GM23338 (cell line): ENCODE measurements at regions not wholly inside any gene's neighbourhood (a gene's known extent, or its start where the extent isn't known, plus 50 kb on each side); places are given as distances from the start of the nearest gene placed in this dataset.

Experiments used
- ATAC-seq: fragments of 200-7000 bp; cut with Tn5 transposase; 3 replicates; pipeline ENCODE4 v1.9.1; 2020
- DNase-seq: peaks from one replicate; pipeline ENCODE4 v3.0.0-alpha.2; 2015; ENCODE audit warnings: low spot score
- H2AFZ ChIP-seq: fragments of 200-600 bp; sonication (generic); 2 replicates; pipeline ENCODE4 v1.8.0; 2016; ENCODE audit warnings: antibody characterized with exemption, mild to moderate bottlenecking, moderate library complexity
- H3F3A ChIP-seq: fragments of 200-600 bp; sonication (generic); replicated peaks from 2 replicates; pipeline ENCODE4 v1.8.0; 2017; ENCODE audit warnings: antibody characterized with exemption, mixed run types, low read depth
- H3K27ac ChIP-seq: fragments of 200-600 bp; sonication (generic); 2 replicates; pipeline ENCODE4 v1.6.1; 2016; ENCODE audit warnings: low read depth
- H3K27me3 ChIP-seq: fragments of 200-600 bp; sonication (generic); 2 replicates; pipeline ENCODE4 v1.8.0; 2016; ENCODE audit warnings: mild to moderate bottlenecking, mixed run types, moderate library complexity; ENCODE audit not compliant: insufficient read depth
- H3K36me3 ChIP-seq: fragments of 200-600 bp; sonication (generic); 2 replicates; pipeline ENCODE4 v1.8.0; 2016; ENCODE audit warnings: mild to moderate bottlenecking; ENCODE audit not compliant: insufficient read depth
- H3K4me1 ChIP-seq: fragments of 200-600 bp; sonication (generic); 2 replicates; pipeline ENCODE4 v1.8.0; 2016; ENCODE audit warnings: mild to moderate bottlenecking, moderate library complexity; ENCODE audit not compliant: insufficient read depth
- H3K4me2 ChIP-seq: fragments of 200-600 bp; sonication (generic); 2 replicates; pipeline ENCODE4 v1.7.1; 2017; ENCODE audit warnings: mixed run types
- H3K4me3 ChIP-seq: fragments of 200-600 bp; sonication (generic); 2 replicates; pipeline ENCODE4 v1.6.1; 2016; ENCODE audit warnings: mixed run types
- H3K79me2 ChIP-seq: fragments of 200-600 bp; sonication (generic); replicated peaks from 2 replicates; pipeline ENCODE4 v1.8.0; 2017; ENCODE audit warnings: mild to moderate bottlenecking; ENCODE audit not compliant: insufficient read depth
- H3K9me2 ChIP-seq: fragments of 200-600 bp; sonication (generic); 2 replicates; pipeline ENCODE4 v1.8.0; 2017; ENCODE audit not compliant: insufficient read depth
- H4K20me1 ChIP-seq: fragments of 200-600 bp; sonication (generic); replicated peaks from 2 replicates; pipeline ENCODE4 v1.8.0; 2017; ENCODE audit warnings: mild to moderate bottlenecking; ENCODE audit not compliant: insufficient read depth
- H3K27ac Mint-ChIP-seq: 2 replicates; pipeline ENCODE4 v1.8.0; 2020; ENCODE audit warnings: inconsistent platforms, mild to moderate bottlenecking, moderate library complexity, mixed read lengths
- H3K27me3 Mint-ChIP-seq: 3 replicates; pipeline ENCODE4 v1.8.0; 2022; ENCODE audit warnings: low read depth, mild to moderate bottlenecking, moderate library complexity, mixed read lengths, inconsistent platforms; ENCODE audit not compliant: insufficient read depth, poor library complexity
- H3K36me3 Mint-ChIP-seq: 3 replicates; pipeline ENCODE4 v1.8.0; 2021; ENCODE audit warnings: low read depth, mild to moderate bottlenecking, inconsistent platforms, moderate library complexity, mixed read lengths
- H3K4me1 Mint-ChIP-seq: 3 replicates; pipeline ENCODE4 v1.8.0; 2020; ENCODE audit warnings: mild to moderate bottlenecking, inconsistent platforms, mixed read lengths
- H3K4me3 Mint-ChIP-seq: 3 replicates; pipeline ENCODE4 v1.8.0; 2021; ENCODE audit warnings: moderate library complexity, mild to moderate bottlenecking, inconsistent platforms, mixed read lengths
- H3K9me3 Mint-ChIP-seq: 3 replicates; pipeline ENCODE4 v1.8.0; 2020; ENCODE audit warnings: moderate library complexity, mild to moderate bottlenecking, inconsistent platforms, mixed read lengths
- ETS1 ChIP-seq: IDR thresholded peaks from 2 replicates; pipeline ENCODE4 v1.6.1; 2016; ENCODE audit warnings: antibody characterized with exemption
- EZH2 ChIP-seq: fragments of 200-600 bp; sonication (generic); IDR thresholded peaks from one replicate; pipeline ENCODE4 v1.8.0; 2017; ENCODE audit warnings: antibody characterized with exemption, mild to moderate bottlenecking, low read depth; ENCODE audit not compliant: unreplicated experiment
- EZH2phosphoT487 ChIP-seq: fragments of 200-600 bp; sonication (generic); IDR thresholded peaks from one replicate; pipeline ENCODE4 v1.8.1; 2018; ENCODE audit warnings: antibody characterized with exemption; ENCODE audit not compliant: unreplicated experiment
- JUNB ChIP-seq: IDR thresholded peaks from one replicate; pipeline ENCODE4 v1.6.1; 2016; ENCODE audit warnings: antibody characterized with exemption; ENCODE audit not compliant: unreplicated experiment
- NANOG ChIP-seq: IDR thresholded peaks from 2 replicates; pipeline ENCODE4 v1.6.1; 2016; ENCODE audit warnings: antibody characterized with exemption, borderline replicate concordance
- REST ChIP-seq: IDR thresholded peaks from one replicate; pipeline ENCODE4 v1.6.1; 2018; ENCODE audit warnings: antibody characterized with exemption; ENCODE audit not compliant: unreplicated experiment
- ZNF114 ChIP-seq: fragments of 250-450 bp; sonication (Bioruptor Pico); IDR thresholded peaks from 2 replicates; pipeline ENCODE4 v1.5.0; 2020; ENCODE audit warnings: mild to moderate bottlenecking, moderate library complexity
- ZNF331 ChIP-seq: fragments of 250-450 bp; sonication (Bioruptor Pico); IDR thresholded peaks from 2 replicates; pipeline ENCODE4 v1.5.0; 2020; ENCODE audit warnings: low read depth, mild to moderate bottlenecking, moderate library complexity
- ZNF462 ChIP-seq: fragments of 250-450 bp; sonication (Bioruptor Pico); IDR thresholded peaks from 2 replicates; pipeline ENCODE4 v1.5.0; 2020; ENCODE audit warnings: mild to moderate bottlenecking, moderate library complexity

- TF ChIP-seq ZNF462 (CRISPR knock-in tag), result no peak
- no peak for TF ChIP-seq EZH2phosphoT487
- TF ChIP-seq NANOG, result no peak
- no peak for TF ChIP-seq ETS1
Observed at GRCh38 chr3:153957421-153957820, 163.8 kb upstream of the ARHGEF26 start (continued).

- no peak overlapping the region for H3K4me3 ChIP-seq
- H3K4me2 ChIP-seq, result no peak overlapping the region
- Mint-ChIP-seq H3K36me3 (no peaks in the 10 kb centered on the region), H3K4me1 (peaks cover 16% of the 10 kb centered on the region; the same call in 2 of the 3 replicates), H3K27ac (no peak overlapping the region), H3K27me3 (no peaks in the 10 kb centered on the region), H3K9me3 (no peaks in the 10 kb centered on the region), H3K4me3 (no peak overlapping the region)
- H3K36me3 ChIP-seq, result no peaks in the 10 kb centered on the region
- ATAC-seq, result no peak
- H3F3A ChIP-seq, result no peaks in the 10 kb centered on the region
- no peak overlapping the region for H3K27ac ChIP-seq
- no peak overlapping the region for H2AFZ ChIP-seq
- no peaks in the 10 kb centered on the region for H3K27me3 ChIP-seq
- H3K9me2 ChIP-seq, result no peaks in the 10 kb centered on the region
- H4K20me1 ChIP-seq, result no peaks in the 10 kb centered on the region
- DNase-seq, result no peak
- H3K79me2 ChIP-seq, result no peaks in the 10 kb centered on the region
- no peaks in the 10 kb centered on the region for H3K4me1 ChIP-seq
- TF ChIP-seq EZH2 (no peak), REST (no peak), ZNF331 (CRISPR knock-in tag) (no peak), JUNB (no peak), ZNF114 (CRISPR knock-in tag) (no peak)
Observed at GRCh38 chr3:153958635-153959595, 162.3 kb upstream of the ARHGEF26 start.
